Large intestine (tissue), 3 donors: ENCODE measurements at regions not wholly inside any gene's neighbourhood (a gene's known extent, or its start where the extent isn't known, plus 50 kb on each side); places are given as distances from the start of the nearest gene placed in this dataset.

ENCODE experiments used
- DNase-seq, 2 donors: peaks; one replicate each; pipeline versions ENCODE4 v3.0.0 to v3.0.0-alpha.2; 2013
- H3K27ac ChIP-seq: one replicate; pipeline ENCODE4 v1.5.1; 2013; ENCODE audit warnings: low read length
- H3K27me3 ChIP-seq: 2 replicates; pipeline ENCODE4 v1.6.1; 2013; ENCODE audit warnings: low read length; ENCODE audit not compliant: control insufficient read depth, insufficient read depth
- H3K36me3 ChIP-seq: 2 replicates; pipeline ENCODE4 v1.6.1; 2013; ENCODE audit warnings: low read length; ENCODE audit not compliant: control insufficient read depth, insufficient read depth
- H3K4me1 ChIP-seq: one replicate; pipeline ENCODE4 v1.6.1; 2013; ENCODE audit warnings: low read length; ENCODE audit not compliant: control insufficient read depth, insufficient read depth
- H3K4me3 ChIP-seq: one replicate; pipeline ENCODE4 v1.5.1; 2013; ENCODE audit warnings: low read length
- H3K9me3 ChIP-seq: one replicate; pipeline ENCODE4 v1.6.1; 2013; ENCODE audit warnings: mild to moderate bottlenecking, low read depth, low read length, moderate library complexity; ENCODE audit not compliant: control insufficient read depth
- WGBS: methylation state at CpG from one replicate; pipeline ENCODE4 v1.1.5; 2013; ENCODE audit warnings: low lambda C conversion rate; ENCODE audit not compliant: insufficient coverage; 5-methylcytosine and 5-hydroxymethylcytosine counted together

DNA sequence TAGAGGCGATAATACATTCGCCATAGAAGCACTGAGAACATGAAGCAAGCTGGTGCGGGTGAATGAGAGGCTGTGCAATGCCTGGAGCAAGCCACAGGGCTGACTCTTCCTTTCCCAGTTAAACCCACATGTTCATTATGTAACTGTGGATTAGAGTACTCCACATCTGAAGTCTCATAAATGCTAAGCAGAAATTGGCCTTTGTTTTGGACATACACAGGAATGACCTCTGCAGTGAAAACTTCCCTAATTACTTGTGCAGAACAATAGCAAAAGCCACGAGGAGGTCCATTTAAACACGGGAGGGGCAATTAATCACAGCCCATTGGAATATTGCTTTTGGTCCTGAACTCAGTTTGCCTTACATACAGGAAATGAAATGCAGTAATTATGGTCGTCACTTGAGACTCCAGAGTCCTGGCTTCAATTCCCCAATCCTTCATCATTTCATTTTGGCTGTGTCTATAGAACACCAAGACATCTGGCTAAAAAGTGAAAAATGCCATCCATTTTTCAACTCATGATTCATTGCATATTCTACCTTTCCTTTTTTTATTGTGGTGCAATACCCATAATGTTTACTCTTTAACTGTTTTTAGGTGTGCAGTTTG, 78.7 kb upstream of the CXCL12 start:
- Histone ChIP-seq H3K36me3 (no peaks in the 10 kb centered on the region), H3K27me3 (no peaks in the 10 kb centered on the region), H3K9me3 (no peaks in the 10 kb centered on the region), H3K4me1 (no peaks in the 10 kb centered on the region), H3K4me3 (no peak overlapping the region), H3K27ac (no peak overlapping the region)
- no peak for DNase-seq
- 100% methylated on average over 1 of the region's 6 CpGs for WGBS

DNA sequence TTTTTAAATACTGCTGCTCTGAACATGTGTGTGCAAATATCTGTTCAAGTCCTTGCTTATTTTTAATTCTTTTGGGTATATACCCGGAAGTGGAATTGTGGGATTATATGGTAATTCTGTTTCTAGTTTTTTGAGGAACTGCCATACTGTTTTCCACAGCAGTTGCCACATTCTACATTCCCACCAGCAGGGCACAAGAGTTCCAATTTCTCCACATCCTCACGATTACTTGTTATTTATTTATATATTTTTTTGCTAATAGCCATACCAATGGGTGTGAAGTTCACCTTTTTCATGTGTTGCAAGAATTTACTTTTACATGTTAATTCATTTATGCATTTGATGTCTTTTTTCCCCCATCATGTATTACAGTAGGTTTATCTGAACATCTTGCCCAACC, 79.6 kb upstream of the CXCL12 start:
- Histone ChIP-seq H3K4me1 (no peaks in the 10 kb centered on the region), H3K27ac (no peak overlapping the region), H3K27me3 (no peaks in the 10 kb centered on the region), H3K36me3 (no peaks in the 10 kb centered on the region), H3K4me3 (no peak overlapping the region), H3K9me3 (no peaks in the 10 kb centered on the region)
- no peak for DNase-seq
- 0% methylated on average over 1 of the region's 2 CpGs for WGBS

DNA sequence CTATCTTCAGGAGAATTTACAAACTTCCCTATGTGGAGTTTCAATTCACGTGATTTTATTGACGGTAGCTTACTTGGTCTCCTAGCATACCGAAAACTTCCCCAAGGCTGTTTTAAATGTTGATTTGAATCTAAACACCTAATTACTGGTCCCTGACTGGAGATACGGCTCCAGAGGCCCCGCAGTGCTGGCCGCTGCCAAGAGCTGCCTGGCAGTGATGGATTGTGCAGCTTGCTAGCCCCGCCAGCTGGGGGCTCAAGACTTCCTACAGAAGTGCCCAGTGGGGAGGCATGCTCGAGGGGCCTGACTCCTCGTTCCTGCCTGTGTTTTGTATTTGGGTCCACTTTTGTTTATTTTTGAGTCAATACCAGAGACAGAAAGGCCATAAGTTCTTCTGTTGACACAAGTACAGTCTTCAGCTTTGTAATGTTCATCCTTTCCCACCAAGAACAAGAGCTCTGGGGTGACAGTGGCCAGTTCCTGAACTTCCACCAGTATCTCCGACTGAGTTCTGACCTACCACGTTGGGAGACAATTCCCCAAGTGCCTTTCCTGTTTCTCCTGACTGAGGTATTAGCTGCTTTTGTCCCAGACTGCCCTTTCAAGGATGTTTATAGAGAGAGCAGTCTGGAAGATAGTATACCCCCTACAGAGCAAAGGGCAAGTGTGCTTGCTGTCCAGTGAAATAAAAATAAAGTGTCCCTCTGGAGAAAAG, 80.7 kb upstream of the CXCL12 start:
- Histone ChIP-seq H3K9me3 (no peaks in the 10 kb centered on the region), H3K27ac (no peak overlapping the region), H3K36me3 (no peaks in the 10 kb centered on the region), H3K27me3 (no peaks in the 10 kb centered on the region), H3K4me1 (no peaks in the 10 kb centered on the region), H3K4me3 (no peak overlapping the region)
- WGBS = 80% methylated on average over 2 of the region's 11 CpGs
- no peak for DNase-seq

DNA sequence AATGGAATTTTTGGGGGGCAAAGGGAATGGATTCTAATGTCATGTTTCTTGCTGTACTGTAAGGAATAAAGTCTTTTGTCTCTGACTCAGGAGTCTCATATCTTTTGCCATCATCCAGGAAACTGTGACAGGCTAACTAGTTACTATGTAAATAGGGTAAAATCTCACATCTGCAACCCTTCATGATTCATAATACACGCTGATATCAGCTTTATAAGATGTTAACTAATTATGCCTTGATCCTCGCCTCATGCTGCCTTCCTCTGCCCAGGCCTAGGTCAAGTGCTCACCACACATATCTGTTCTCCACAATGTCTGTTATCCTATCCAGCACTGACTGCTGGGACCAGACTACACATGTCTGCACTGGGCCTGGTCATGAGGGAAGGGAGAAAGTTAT, 81.3 kb upstream of the CXCL12 start:
- WGBS = 80% methylated on average over 1 of the region's 2 CpGs
- H3K36me3 ChIP-seq = no peaks in the 10 kb centered on the region
- H3K27ac ChIP-seq = no peak overlapping the region
- no peaks in the 10 kb centered on the region for H3K27me3 ChIP-seq
- no peaks in the 10 kb centered on the region for H3K4me1 ChIP-seq
- DNase-seq = no peak
- H3K9me3 ChIP-seq = no peaks in the 10 kb centered on the region
- no peak overlapping the region for H3K4me3 ChIP-seq

- Histone ChIP-seq H3K4me3 (no peak overlapping the region), H3K4me1 (no peaks in the 10 kb centered on the region), H3K9me3 (no peaks in the 10 kb centered on the region), H3K27me3 (no peaks in the 10 kb centered on the region), H3K27ac (no peak overlapping the region), H3K36me3 (no peaks in the 10 kb centered on the region)
- WGBS = no CpG with 5 or more reads among the region's 2 CpGs
- DNase-seq = no peak
Measured at GRCh38 chr10:44467090-44467489, 82.2 kb upstream of the CXCL12 start.

- H3K4me1 ChIP-seq = no peaks in the 10 kb centered on the region
- no peak for DNase-seq
- no peaks in the 10 kb centered on the region for H3K9me3 ChIP-seq
- WGBS = no CpG with 5 or more reads among the region's 4 CpGs
- no peak overlapping the region for H3K4me3 ChIP-seq
- H3K27ac ChIP-seq = no peak overlapping the region
- H3K27me3 ChIP-seq = no peaks in the 10 kb centered on the region
- no peaks in the 10 kb centered on the region for H3K36me3 ChIP-seq
Measured at GRCh38 chr10:44467900-44468299, 83.0 kb upstream of the CXCL12 start.

GRCh38 chr10:44468525-44468924, 83.6 kb upstream of the CXCL12 start:
- no peaks in the 10 kb centered on the region for H3K36me3 ChIP-seq
- no peak overlapping the region for H3K27ac ChIP-seq
- no peaks in the 10 kb centered on the region for H3K4me1 ChIP-seq
- WGBS = no CpG with 5 or more reads among the region's 11 CpGs
- H3K27me3 ChIP-seq = no peaks in the 10 kb centered on the region
- H3K9me3 ChIP-seq = no peaks in the 10 kb centered on the region
- no peak overlapping the region for H3K4me3 ChIP-seq
- DNase-seq = no peak

DNA sequence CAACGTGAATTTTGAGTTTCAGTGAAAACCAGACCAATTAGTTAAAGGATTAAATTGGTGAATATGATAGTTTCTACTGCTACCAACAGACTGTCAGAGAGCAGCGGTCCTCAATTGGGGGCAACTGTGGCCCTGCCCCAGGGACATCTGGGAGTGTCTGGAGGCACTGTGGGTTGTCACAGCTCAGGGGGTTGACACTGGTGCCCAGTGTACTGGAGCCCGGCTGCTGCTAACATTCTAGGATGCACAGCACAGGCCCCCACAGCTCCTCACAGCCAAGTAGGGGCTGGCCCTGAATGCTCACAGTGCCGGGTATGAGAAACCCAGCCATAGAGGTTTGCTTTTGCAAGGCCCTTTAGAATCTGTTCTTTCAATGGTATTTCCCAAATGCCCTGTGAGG, 84.1 kb upstream of the CXCL12 start:
- WGBS = 60% methylated on average over 1 of the region's 4 CpGs
- no peak overlapping the region for H3K4me3 ChIP-seq
- no peaks in the 10 kb centered on the region for H3K36me3 ChIP-seq
- H3K4me1 ChIP-seq = no peaks in the 10 kb centered on the region
- H3K27ac ChIP-seq = no peak overlapping the region
- no peaks in the 10 kb centered on the region for H3K9me3 ChIP-seq
- DNase-seq = no peak
- H3K27me3 ChIP-seq = no peaks in the 10 kb centered on the region

DNA sequence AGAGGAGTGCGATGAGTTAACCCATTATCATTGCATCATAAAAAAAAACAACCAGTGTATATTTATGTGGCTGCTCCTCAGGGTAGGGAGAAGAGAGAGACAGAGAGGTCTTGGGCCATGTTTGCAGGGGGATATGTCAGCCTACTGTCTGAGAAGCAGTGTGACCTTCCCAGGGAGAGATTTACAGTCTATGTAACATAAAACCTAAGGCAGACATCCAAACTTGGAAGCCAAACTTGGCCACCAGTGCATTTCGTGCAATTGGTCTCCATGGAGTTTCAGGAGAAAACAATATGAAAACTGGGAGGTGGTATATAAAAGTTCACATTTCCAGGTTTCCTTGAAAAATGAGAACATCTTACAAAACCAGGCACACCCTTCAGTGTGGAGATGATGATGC, 85.9 kb upstream of the CXCL12 start:
- H3K27me3 ChIP-seq = no peaks in the 10 kb centered on the region
- no CpG with 5 or more reads among the region's 2 CpGs for WGBS
- no peak overlapping the region for H3K27ac ChIP-seq
- H3K4me3 ChIP-seq = no peak overlapping the region
- no peaks in the 10 kb centered on the region for H3K4me1 ChIP-seq
- no peak for DNase-seq
- H3K9me3 ChIP-seq = no peaks in the 10 kb centered on the region
- H3K36me3 ChIP-seq = no peaks in the 10 kb centered on the region

DNA sequence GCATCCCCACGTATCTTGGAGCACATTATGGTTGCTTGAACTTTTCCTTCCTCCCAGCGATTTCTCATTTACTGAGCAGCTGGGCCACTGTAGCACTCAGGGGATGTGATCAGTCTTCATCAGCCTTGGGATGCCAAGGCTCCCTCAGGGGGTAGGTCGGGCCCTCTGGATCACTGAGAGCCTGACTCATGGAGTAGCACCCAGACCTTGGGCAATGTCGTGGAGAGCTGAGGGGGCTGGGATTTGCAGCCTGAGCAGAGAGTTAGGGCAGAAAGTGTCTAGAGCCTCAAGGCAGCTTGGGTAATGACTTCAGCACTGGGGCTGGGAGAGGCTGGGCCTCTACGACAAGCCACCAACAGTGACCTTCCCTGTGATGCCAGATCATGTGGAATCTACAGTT, 86.5 kb upstream of the CXCL12 start:
- Histone ChIP-seq H3K27ac (no peak overlapping the region), H3K4me1 (no peaks in the 10 kb centered on the region), H3K27me3 (no peaks in the 10 kb centered on the region), H3K36me3 (no peaks in the 10 kb centered on the region), H3K4me3 (no peak overlapping the region), H3K9me3 (no peaks in the 10 kb centered on the region)
- no CpG with 5 or more reads among the region's 5 CpGs for WGBS
- no peak for DNase-seq

- Histone ChIP-seq H3K36me3 (no peaks in the 10 kb centered on the region), H3K4me1 (peaks cover 2% of the 10 kb centered on the region), H3K27me3 (no peaks in the 10 kb centered on the region), H3K27ac (no peak overlapping the region), H3K4me3 (no peak overlapping the region), H3K9me3 (no peaks in the 10 kb centered on the region)
- WGBS = no CpG with 5 or more reads among the region's 3 CpGs
- no peak for DNase-seq
Measured at GRCh38 chr10:44473146-44473545, 88.2 kb upstream of the CXCL12 start.
